Nephron progenitor cell (in vitro differentiated cells): ENCODE measurements at regions not wholly inside any gene's neighbourhood (a gene's known extent, or its start where the extent isn't known, plus 50 kb on each side); places are given as distances from the start of the nearest gene placed in this dataset.

Source experiments
- DNase-seq: peaks from one replicate; pipeline ENCODE4 v3.0.0; 2021
- H3K27ac Mint-ChIP-seq: 2 replicates; pipeline ENCODE4 v1.8.0; 2021; ENCODE audit warnings: mild to moderate bottlenecking, moderate library complexity, mixed read lengths
- H3K27me3 Mint-ChIP-seq: 2 replicates; pipeline ENCODE4 v1.8.0; 2021; ENCODE audit warnings: mild to moderate bottlenecking, low read depth, mixed read lengths; ENCODE audit not compliant: poor library complexity
- H3K36me3 Mint-ChIP-seq: 2 replicates; pipeline ENCODE4 v1.8.0; 2021; ENCODE audit warnings: low read depth, mixed read lengths
- H3K4me1 Mint-ChIP-seq: 2 replicates; pipeline ENCODE4 v1.8.0; 2021; ENCODE audit warnings: mixed read lengths
- H3K4me3 Mint-ChIP-seq: 2 replicates; pipeline ENCODE4 v1.8.0; 2021; ENCODE audit warnings: mild to moderate bottlenecking, moderate library complexity, mixed read lengths
- H3K9me3 Mint-ChIP-seq: 2 replicates; pipeline ENCODE4 v1.8.0; 2021; ENCODE audit warnings: mild to moderate bottlenecking, moderate library complexity, mixed read lengths
- TF ChIP-seq, protein P1 (sequence below): fragments of 200-600 bp; sonication (generic); IDR thresholded peaks from 2 replicates; pipeline ENCODE4 v1.5.0; 2021; ENCODE audit warnings: antibody characterized with exemption

DNA sequence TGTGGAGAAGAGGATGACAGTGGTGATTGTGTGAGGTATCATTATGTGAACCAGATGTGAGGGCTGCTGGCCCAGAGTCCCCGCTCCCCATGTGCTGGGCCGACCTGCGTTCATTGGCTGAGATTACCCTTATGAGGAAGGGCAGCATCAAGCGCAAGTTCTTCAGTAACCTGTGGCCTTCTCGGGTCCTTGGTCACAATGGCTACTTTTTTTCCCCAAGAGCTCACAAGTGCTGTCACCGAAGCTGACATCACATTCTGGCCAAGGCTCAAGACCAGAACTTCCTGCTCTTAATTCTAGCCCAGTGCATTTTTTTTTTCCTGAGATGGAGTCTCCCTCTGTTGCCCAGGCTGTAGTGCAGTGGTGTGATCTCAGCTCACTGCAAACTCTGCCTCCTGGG lies 262.9 kb downstream of the RHOU start:
- no peaks in the 10 kb centered on the region for H3K36me3 Mint-ChIP-seq
- no peaks in the 10 kb centered on the region for H3K9me3 Mint-ChIP-seq
- peak overlapping the region; percentile 42 for H3K27ac Mint-ChIP-seq
- TF ChIP-seq, protein P1, sequence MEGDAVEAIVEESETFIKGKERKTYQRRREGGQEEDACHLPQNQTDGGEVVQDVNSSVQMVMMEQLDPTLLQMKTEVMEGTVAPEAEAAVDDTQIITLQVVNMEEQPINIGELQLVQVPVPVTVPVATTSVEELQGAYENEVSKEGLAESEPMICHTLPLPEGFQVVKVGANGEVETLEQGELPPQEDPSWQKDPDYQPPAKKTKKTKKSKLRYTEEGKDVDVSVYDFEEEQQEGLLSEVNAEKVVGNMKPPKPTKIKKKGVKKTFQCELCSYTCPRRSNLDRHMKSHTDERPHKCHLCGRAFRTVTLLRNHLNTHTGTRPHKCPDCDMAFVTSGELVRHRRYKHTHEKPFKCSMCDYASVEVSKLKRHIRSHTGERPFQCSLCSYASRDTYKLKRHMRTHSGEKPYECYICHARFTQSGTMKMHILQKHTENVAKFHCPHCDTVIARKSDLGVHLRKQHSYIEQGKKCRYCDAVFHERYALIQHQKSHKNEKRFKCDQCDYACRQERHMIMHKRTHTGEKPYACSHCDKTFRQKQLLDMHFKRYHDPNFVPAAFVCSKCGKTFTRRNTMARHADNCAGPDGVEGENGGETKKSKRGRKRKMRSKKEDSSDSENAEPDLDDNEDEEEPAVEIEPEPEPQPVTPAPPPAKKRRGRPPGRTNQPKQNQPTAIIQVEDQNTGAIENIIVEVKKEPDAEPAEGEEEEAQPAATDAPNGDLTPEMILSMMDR: no peak
- no peak overlapping the region for H3K4me3 Mint-ChIP-seq
- no peak for DNase-seq
- peaks cover 44% of the 10 kb centered on the region for H3K4me1 Mint-ChIP-seq
- H3K27me3 Mint-ChIP-seq: peaks cover 6% of the 10 kb centered on the region

DNA sequence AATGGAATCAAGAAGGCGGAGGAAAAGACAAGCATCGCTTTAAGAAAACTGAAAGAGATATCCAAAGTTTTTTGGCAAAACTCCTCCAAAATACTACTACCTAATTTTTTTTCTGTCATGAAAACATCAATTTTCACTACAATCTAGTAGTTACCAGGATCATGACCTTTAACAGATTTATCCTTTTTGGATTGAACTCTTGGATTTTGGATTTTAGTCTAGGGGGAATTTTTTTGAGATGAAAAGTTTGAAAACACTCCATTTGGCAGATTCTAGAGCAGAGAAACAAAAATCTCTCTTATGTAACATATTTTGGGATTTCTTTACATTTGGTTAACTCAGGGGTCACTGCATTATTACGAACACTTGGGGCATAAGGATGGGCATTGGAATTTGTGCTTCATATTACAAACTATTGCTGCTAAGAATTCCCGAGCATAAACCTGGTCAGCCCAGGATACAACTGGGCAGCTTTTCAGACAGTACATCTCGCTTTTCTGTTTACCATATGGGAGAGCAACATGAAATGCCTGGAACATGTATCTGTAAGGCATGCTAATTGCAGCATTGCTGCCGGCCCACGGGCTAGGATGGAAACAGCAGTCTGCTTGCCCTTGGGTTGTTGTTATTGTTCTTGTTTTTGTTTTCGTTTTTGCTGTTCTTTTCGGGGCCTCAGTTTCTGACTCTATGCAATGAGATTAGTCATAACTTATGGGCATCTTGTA lies 264.3 kb downstream of the RHOU start:
- Mint-ChIP-seq H3K27me3 (peaks cover 3% of the 10 kb centered on the region), H3K4me3 (no peak overlapping the region), H3K36me3 (no peaks in the 10 kb centered on the region), H3K9me3 (no peaks in the 10 kb centered on the region), H3K27ac (no peak overlapping the region), H3K4me1 (peaks cover 57% of the 10 kb centered on the region)
- TF ChIP-seq, protein P1: no peak
- no peak for DNase-seq

DNA sequence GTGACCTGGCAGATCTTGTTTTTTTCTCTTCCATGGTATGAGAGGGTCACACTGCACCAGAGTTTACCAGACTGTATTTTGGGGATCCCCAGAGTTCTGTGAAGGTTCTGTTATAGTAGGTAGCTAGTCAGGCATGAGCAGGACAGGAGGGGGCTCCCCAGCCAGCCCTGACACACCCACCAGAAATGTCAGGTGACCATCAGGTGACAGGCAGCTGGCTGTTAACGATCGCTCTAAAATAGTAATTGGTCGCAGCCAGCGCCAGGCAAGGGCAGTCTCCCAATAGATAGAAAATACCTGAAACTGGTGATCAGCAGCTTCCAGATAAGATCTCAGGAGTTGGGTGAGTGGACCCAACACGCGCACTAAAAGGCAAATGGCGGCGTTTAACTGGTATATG lies 264.9 kb downstream of the RHOU start:
- Mint-ChIP-seq H3K36me3 (no peaks in the 10 kb centered on the region), H3K27ac (no peak overlapping the region), H3K4me3 (no peak overlapping the region), H3K9me3 (no peaks in the 10 kb centered on the region), H3K4me1 (peaks cover 60% of the 10 kb centered on the region), H3K27me3 (peaks cover 3% of the 10 kb centered on the region)
- TF ChIP-seq, protein P1: no peak
- no peak for DNase-seq

DNA sequence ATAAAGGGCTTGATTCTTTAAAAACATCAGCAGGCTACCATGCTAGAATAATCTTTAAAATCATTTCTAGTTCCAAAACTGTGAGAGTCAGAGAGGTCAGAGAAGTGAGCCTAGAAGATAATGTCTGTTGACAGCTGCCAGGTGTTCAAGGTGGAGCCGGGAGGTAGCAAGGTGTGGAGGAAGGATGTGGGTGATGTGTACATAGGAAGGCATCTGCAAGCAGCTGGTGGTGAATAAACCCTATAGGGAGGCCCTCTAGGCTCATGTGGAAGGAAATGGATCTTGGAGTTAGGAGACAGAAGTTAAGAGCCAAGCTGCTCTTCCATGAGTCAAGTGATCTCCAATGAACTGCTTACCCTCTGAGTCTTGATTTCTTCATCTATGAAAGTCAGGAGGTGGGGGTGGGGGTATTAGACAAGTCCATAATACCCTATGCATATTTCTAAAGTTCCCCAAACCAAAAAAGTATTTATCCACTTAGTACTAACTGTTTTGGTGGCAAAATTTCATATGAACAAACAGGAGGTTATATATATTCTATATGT lies 266.3 kb downstream of the RHOU start:
- Mint-ChIP-seq H3K27me3 (peaks cover 7% of the 10 kb centered on the region), H3K4me1 (peaks cover 70% of the 10 kb centered on the region), H3K27ac (no peak overlapping the region), H3K9me3 (no peaks in the 10 kb centered on the region), H3K4me3 (no peak overlapping the region), H3K36me3 (no peaks in the 10 kb centered on the region)
- TF ChIP-seq, protein P1: no peak
- DNase-seq: no peak

DNA sequence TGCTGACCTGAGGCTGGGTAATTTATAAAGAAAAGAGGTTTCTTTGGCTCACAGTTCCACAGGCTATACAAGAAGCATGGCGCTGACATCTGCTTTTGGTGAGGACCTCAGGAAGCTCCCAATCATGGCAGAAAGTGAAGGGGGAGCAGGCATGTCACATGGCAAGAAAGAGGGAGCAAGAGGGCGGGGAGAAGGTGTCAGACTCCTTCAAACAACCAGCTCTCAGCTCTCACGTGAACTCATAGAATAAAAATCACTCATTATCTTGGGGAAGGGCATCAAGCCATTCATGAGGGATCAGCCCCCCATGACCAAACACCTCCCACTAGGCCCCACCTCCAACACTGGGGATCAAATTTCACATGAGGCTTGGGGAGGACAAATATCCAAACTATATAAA lies 266.8 kb downstream of the RHOU start:
- Mint-ChIP-seq H3K4me3 (no peak overlapping the region), H3K27ac (no peak overlapping the region), H3K9me3 (no peaks in the 10 kb centered on the region), H3K4me1 (peaks cover 70% of the 10 kb centered on the region), H3K27me3 (peaks cover 10% of the 10 kb centered on the region), H3K36me3 (no peaks in the 10 kb centered on the region)
- TF ChIP-seq, protein P1: no peak
- DNase-seq: no peak

DNA sequence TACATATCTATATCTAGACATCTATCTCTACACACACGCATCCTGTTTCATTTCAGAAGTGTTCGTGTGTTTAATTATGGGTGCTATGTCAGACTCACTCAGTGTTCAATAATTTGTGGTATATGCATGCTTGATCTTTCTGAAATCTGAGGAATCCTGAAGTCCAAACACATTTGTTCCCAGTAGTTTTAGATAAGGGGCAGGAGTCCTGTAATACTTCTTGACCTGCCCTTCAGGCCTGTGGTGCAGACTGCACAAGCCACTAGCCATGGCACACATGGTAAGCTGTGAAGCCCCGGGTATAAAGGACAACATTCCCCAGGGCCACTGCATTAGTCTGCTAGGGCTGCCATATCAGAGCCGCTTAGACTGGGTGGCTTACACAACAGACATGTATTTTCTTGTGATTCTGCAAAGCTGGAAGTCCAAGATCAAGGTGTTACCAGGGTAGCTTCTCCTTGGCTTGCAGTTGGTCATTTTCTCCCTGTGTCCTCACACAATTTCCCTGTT lies 267.2 kb downstream of the RHOU start:
- no peak for DNase-seq
- Mint-ChIP-seq H3K4me3 (no peak overlapping the region), H3K36me3 (no peaks in the 10 kb centered on the region), H3K27ac (peak overlapping the region; percentile 90), H3K4me1 (peaks cover 70% of the 10 kb centered on the region), H3K27me3 (peaks cover 7% of the 10 kb centered on the region), H3K9me3 (no peaks in the 10 kb centered on the region)
- TF ChIP-seq, protein P1: no peak
